ENCODE measurements at regions not wholly inside any gene's neighbourhood (a gene's known extent, or its start where the extent isn't known, plus 50 kb on each side); places are given as distances from the start of the nearest gene placed in this dataset.

GRCh38 chr9:87277346-87277745, 220.3 kb upstream of the DAPK1 start:
- no peak for TF ChIP-seq CTCF (IDR thresholded peaks at IDR 0.05)
- no peak for TF ChIP-seq POLR2A (IDR thresholded peaks at IDR 0.05)
